ELR (cell line): ENCODE measurements at regions not wholly inside any gene's neighbourhood (a gene's known extent, or its start where the extent isn't known, plus 50 kb on each side); places are given as distances from the start of the nearest gene placed in this dataset.
A peak's percentile ranks its signal among the peaks of the same experiment; 100 is the strongest.

Source experiments
- DNase-seq: peaks from one replicate; pipeline ENCODE4 v3.0.0-alpha.2; 2015; ENCODE audit warnings: low read depth

DNA sequence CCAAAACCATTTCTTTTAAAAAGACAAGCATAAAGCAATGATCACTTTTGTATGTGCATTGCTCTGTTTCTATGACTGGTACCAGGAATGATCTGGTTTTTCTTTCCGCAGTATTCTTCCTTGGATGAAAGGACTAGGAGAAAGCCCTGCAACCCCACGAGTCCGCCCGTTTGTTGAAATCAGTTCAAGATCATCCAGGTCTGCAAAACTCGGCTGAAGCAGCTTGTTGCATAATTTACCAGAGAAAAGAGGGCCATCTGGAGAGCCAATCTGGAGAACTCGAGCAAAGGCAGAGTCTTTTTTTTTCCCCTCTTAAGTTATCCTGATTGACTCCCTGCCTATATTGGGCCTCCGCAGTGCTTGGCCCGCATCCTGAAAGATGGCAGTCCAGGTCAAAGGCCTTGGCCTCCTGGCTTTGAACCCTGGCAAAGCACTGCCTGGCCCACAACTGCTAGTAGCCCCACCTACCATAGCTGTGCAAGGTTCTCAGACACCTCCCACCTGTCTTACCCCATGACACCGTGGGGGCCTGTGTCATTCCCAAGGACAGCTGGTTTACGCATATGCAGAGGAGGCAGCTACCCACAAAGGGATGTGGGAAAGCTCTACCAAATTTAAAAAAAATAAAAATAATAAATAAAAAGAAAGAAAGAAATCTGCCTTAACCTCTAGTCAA is 572.2 kb downstream of the INHBA start:
- no peak for DNase-seq

GRCh38 chr7:41130086-41130485 is 572.8 kb downstream of the INHBA start:
- DNase-seq = no peak

GRCh38 chr7:41125343-41125742 is 577.5 kb downstream of the INHBA start:
- no peak for DNase-seq

DNA sequence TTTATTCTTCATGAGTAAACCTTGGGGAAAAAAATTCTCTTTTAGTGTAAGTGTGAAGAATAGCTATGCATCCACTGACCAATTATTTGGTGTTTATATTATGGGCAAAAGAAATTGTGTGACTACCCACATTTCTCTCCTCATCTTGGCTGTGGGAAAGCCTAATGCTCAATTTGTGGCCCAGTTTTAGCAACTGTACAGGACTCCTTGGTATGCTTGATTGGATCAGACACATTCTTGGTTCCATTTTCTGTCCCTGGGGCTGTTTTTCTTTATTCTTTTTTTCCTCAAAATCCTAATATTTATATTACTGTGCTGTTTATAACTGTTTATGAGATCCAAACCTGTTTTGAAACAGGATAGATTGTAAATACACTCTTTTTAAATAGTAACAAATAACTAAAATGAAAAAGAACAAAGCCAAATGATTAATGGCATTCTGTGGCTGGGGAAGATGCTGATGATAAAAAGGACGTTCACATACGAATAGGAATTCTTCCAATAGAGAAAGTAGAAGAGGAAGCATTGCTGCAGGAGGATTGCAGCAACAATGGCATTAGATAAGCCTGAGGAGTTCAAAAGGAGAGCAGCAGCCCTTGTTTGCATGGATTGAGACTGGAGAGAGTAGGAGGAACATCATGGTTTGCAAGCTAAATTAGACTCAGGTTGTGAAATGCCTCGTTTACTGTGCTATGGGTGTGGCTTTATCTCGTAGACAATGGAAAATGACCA is 580.5 kb downstream of the INHBA start:
- DNase-seq = no peak

GRCh38 chr7:41121228-41121627 is 581.7 kb downstream of the INHBA start:
- DNase-seq = no peak

GRCh38 chr7:41118486-41118885 is 584.4 kb downstream of the INHBA start:
- DNase-seq = no peak

DNA sequence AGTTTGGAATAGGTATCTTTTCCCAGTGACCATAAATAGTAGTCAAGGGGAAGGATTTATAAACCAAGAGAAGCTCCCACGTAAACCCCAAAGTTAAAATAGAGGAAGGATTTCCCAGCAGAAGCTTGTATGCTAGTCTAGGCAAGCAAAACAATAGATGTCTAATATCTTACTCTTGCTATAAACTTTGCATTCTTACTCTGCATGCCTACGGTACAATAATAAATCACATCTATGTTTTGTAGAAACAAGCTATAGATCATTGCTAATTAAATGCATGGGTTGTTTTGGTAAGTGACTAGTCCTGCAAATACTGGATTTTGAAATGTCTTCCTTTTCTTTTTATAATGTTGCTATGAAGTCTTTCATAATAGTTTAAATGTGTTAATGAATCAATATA is 585.5 kb downstream of the INHBA start:
- DNase-seq = no peak

DNA sequence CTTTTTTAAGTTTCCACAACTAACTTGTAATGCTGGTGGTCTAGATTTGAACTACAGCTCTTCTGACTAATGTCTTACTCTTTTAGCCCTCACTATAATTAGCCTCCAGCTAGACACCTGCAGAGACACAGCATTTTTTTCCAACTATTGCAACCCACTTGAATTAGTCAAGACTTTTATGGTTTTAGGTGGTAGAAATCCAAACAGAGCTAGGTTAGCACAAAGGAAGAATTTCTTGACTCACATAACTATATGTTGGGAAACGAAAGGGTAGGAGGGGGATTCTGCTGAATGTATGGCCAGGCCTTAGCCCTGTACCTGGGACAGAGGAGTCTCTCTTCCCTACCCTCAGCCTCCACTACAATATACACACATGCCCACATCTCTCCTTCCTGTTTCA is 586.1 kb downstream of the INHBA start:
- peak; percentile 40 for DNase-seq

GRCh38 chr7:41116337-41116736 is 586.6 kb downstream of the INHBA start:
- DNase-seq = no peak

- DNase-seq = no peak
Measured at GRCh38 chr7:41114691-41115090, 588.2 kb downstream of the INHBA start.

- no peak for DNase-seq
Measured at GRCh38 chr7:41114131-41114530, 588.8 kb downstream of the INHBA start.

GRCh38 chr7:41113719-41114118 is 589.2 kb downstream of the INHBA start:
- no peak for DNase-seq

- peak; percentile 92 for DNase-seq
Measured at GRCh38 chr7:41110186-41110585, 592.7 kb downstream of the INHBA start.

- DNase-seq = no peak
Measured at GRCh38 chr7:41108821-41109220, 594.1 kb downstream of the INHBA start.

DNA sequence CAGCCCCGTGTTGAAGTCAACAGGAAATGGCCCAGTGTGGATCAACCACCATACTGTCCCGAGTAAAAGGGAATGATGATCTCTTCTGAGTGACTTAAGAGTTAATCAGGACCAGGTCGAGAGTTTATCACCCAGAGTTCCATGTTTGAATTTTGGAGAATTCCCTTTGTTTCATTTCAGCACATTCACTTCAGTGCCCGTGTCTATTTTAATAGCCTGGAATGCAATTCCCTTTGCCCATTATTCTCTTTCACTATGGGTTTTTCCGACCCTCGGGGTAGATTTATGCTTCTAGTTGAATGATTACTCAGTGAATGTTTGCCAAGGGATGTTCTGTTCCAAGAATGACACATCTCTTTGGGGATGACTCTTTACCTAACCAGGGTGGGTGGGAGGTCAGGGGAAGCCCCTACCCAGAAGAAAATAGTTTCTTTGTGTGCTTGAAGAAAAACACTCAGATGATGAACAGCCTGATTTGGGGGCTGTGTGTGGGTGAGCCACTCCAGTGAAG is 594.9 kb downstream of the INHBA start:
- peak; percentile 79 for DNase-seq

DNA sequence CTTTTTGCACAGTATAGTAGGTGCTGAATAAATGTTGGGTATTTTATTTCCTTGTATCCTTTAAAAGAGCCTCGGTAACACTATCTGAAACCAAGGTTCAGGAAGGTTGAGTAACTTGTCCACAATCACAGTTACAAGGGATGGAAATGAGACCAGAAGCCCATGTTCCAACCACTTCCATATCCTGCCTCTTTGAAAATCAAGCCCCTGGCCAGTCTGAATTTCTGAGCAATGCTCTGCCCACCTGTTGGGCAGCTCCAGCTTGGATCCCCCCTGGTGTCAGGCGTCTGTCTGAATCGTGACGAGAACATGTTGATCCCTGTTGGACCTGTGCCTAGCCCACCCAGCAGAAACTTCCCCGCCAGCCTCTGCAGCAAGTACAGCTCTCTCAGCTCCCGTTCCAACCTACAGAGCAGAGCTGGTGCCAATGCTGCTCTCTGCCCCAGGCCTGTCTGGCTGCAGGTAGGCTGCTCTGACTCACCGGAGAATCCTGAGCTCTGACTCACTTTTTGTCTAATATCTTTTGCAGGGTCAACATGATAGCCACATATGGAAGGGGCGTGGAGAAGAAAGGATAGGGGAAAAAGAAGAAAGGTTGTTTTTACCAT is 595.5 kb downstream of the INHBA start:
- DNase-seq = peak; percentile 91

GRCh38 chr7:41104631-41105030 is 598.3 kb downstream of the INHBA start:
- DNase-seq = no peak

DNA sequence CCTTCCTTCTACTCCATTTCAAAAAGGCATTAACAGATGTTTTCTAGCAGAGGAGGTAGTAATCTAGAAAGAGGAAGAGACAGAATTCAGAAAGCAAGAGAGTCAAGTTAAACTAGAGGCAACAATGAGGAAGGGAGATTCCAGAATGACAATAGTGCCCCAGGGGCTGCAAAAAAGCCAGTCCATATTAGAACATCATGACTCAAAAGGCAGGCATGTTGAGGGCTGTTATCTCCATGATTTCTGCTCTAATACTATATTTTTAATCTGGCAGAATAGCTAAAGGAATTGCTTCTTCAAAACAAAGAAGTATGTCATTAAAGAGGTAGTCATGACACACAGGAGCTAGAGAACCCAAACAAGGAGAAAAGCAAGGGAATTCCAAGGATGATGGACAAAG is 599.6 kb downstream of the INHBA start:
- DNase-seq = peak; percentile 81

GRCh38 chr7:41098846-41099245 is 604.0 kb downstream of the INHBA start:
- DNase-seq = no peak

GRCh38 chr7:41098402-41098801 is 604.5 kb downstream of the INHBA start:
- DNase-seq = no peak

DNA sequence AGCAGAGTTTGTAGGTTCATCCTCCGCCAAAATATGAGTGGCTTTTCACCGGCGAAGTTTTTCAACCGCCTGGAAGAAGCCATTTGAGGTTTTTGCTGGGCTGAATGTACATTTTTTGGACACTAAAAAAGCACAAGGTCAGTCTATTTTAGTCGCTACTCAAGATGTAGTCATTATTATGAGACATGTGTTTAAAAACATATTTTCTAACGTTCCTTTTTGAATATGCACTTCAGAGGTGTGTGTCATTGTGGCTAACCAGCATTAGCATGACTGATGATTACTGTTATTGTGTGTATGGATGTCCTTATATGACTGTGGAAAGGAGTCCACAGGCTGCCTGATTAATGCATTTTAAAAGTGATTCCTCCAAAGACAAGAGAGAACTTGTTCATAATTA is 605.4 kb downstream of the INHBA start:
- peak; percentile 91 for DNase-seq

DNA sequence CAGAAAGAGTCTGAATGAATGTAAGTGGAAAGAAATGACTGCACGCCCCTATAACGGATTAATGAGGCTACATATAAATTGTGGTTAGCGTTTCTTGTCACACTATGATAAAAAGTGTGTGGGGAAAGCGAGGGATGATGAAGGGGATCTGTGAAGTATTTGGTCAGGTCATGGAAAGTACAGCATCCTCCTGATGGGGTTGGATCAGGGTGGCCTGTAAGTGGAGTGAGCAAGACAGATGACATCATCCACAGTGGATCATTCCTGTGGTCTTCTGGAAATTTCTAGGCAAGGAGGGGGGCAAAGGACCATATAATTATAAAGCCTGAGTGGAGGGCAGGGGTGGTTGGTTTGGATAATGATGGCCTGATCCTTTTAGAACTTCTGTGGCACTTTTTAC is 606.0 kb downstream of the INHBA start:
- peak; percentile 60 for DNase-seq

GRCh38 chr7:41093141-41093540 is 609.7 kb downstream of the INHBA start:
- no peak for DNase-seq
